OCI-LY7 (cell line): ENCODE measurements at regions not wholly inside any gene's neighbourhood (a gene's known extent, or its start where the extent isn't known, plus 50 kb on each side); places are given as distances from the start of the nearest gene placed in this dataset.

Experiments used
- BruUV-seq: library from RNA; stranded (reverse); fragments of 400-500 nt; replicated peaks from 2 replicates; lab custom pipeline; 2021; lab: Mats Ljungman, UMichigan
- CTCF ChIA-PET: fragments of 300-600 bp; sonication (Branson Sonifier 250); formaldehyde crosslinking; loops from one replicate; lab custom pipeline; 2022; ENCODE audit warnings: antibody characterized with exemption; ENCODE audit not compliant: unreplicated experiment; lab: Charles Lee
- POLR2A ChIA-PET: fragments of 300-600 bp; sonication (Branson Sonifier 250); formaldehyde crosslinking; loops from one replicate; lab custom pipeline; 2022; ENCODE audit warnings: antibody characterized with exemption; lab: Charles Lee
- DNase-seq: peaks from one replicate; pipeline ENCODE4 v3.0.0-alpha.2; 2015; ENCODE audit warnings: low spot score
- H2AFZ ChIP-seq: fragments of 200-600 bp; sonication (generic), shearing (Covaris generic); 2 replicates; pipeline ENCODE4 v1.6.1; 2014; ENCODE audit warnings: mild to moderate bottlenecking, antibody characterized with exemption, low read length, moderate library complexity
- H3K27ac ChIP-seq: fragments of 200-600 bp; sonication (generic); 2 replicates; pipeline ENCODE4 v1.5.1; 2014; ENCODE audit warnings: mixed run types, low read depth, mild to moderate bottlenecking, moderate library complexity, low read length, inconsistent platforms; ENCODE audit not compliant: poor library complexity, severe bottlenecking
- H3K36me3 ChIP-seq: fragments of 200-600 bp; sonication (generic); 2 replicates; pipeline ENCODE4 v1.6.1; 2014; ENCODE audit warnings: mild to moderate bottlenecking, antibody characterized with exemption, low read length, moderate library complexity, mixed read lengths; ENCODE audit not compliant: insufficient read depth
- H3K4me1 ChIP-seq: fragments of 200-600 bp; sonication (generic); 2 replicates; pipeline ENCODE4 v1.5.1; 2014; ENCODE audit warnings: mild to moderate bottlenecking, low read length; ENCODE audit not compliant: insufficient read depth, poor library complexity, severe bottlenecking
- H3K4me2 ChIP-seq: fragments of 200-600 bp; sonication (generic); 2 replicates; pipeline ENCODE4 v1.6.1; 2014; ENCODE audit warnings: mild to moderate bottlenecking, low read length
- H3K4me3 ChIP-seq: fragments of 200-600 bp; sonication (generic); 2 replicates; pipeline ENCODE4 v1.5.1; 2014; ENCODE audit warnings: mild to moderate bottlenecking, low read depth, low read length; ENCODE audit not compliant: poor library complexity, severe bottlenecking
- H3K79me2 ChIP-seq: fragments of 200-600 bp; sonication (generic); 2 replicates; pipeline ENCODE4 v1.6.1; 2016; ENCODE audit warnings: low read depth, mild to moderate bottlenecking, low read length, moderate library complexity, mixed read lengths; ENCODE audit not compliant: insufficient read depth
- H3K9me2 ChIP-seq: fragments of 200-600 bp; sonication (generic); 2 replicates; pipeline ENCODE4 v1.6.1; 2016; ENCODE audit warnings: mild to moderate bottlenecking, low read length, mixed read lengths; ENCODE audit not compliant: insufficient read depth
- H3K9me3 ChIP-seq: fragments of 200-600 bp; sonication (generic); 2 replicates; pipeline ENCODE4 v1.6.1; 2014; ENCODE audit warnings: mild to moderate bottlenecking, mixed run types, low read length, mixed read lengths
- H4K20me1 ChIP-seq: fragments of 200-600 bp; sonication (generic); 2 replicates; pipeline ENCODE4 v1.6.1; 2014; ENCODE audit warnings: mild to moderate bottlenecking, antibody characterized with exemption, low read length, moderate library complexity, mixed read lengths; ENCODE audit not compliant: insufficient read depth
- CTCF ChIP-seq: fragments of 200-600 bp; sonication (generic); conservative IDR thresholded peaks from 2 replicates; pipeline ENCODE4 v1.5.1; 2014; ENCODE audit warnings: mild to moderate bottlenecking, antibody characterized with exemption, low read length, moderate library complexity, mixed read lengths
- EZH2phosphoT487 ChIP-seq: fragments of 200-600 bp; sonication (generic); IDR thresholded peaks from 2 replicates; pipeline ENCODE4 v1.6.1; 2018; ENCODE audit warnings: low read depth, borderline replicate concordance, mild to moderate bottlenecking, mixed run types, antibody characterized with exemption, low read length, moderate library complexity, mixed read lengths
- intact Hi-C: fragments of 100-400 bp; cut with micrococcal nuclease; formaldehyde crosslinking; loops from one replicate; pipeline ENCODE4 v1.10.0; 2022; ENCODE audit not compliant: unreplicated experiment

- no peak for DNase-seq
Observed at GRCh38 chr3:157956176-157956575, 150.0 kb downstream of the SHOX2 start.

GRCh38 chr3:157953565-157953964, 152.7 kb downstream of the SHOX2 start:
- Histone ChIP-seq H3K4me2 (no peak overlapping the region), H3K9me2 (no peaks in the 10 kb centered on the region), H4K20me1 (no peaks in the 10 kb centered on the region), H2AFZ (no peak overlapping the region), H3K27ac (no peak overlapping the region), H3K4me1 (no peaks in the 10 kb centered on the region), H3K4me3 (no peak overlapping the region), H3K9me3 (no peaks in the 10 kb centered on the region), H3K36me3 (no peaks in the 10 kb centered on the region), H3K79me2 (no peaks in the 10 kb centered on the region)
- no peak for DNase-seq
- no TSS peak for BruUV-seq
- POLR2A ChIA-PET = interaction anchor here (0.9 kb wide), 1 partner anchor 587 kb away, joined by 3 read pairs; no protein-coding TSS in a partner anchor
- intact Hi-C loops = no loop called here
- TF ChIP-seq EZH2phosphoT487 (no peak), CTCF (no peak)
- CTCF ChIA-PET = interaction anchor here (0.6 kb wide), 1 partner anchor 20 kb away, joined by 4 read pairs; no protein-coding TSS in a partner anchor

More at GRCh38 chr3:157956176-157956575, 150.0 kb downstream of the SHOX2 start:
- no peaks in the 10 kb centered on the region for H3K36me3 ChIP-seq
- ChIA-PET CTCF (no interaction called here), POLR2A (interaction anchor here (1.2 kb wide), 1 partner anchor 9 kb away, joined by 3 read pairs; no protein-coding TSS in a partner anchor)
- no peaks in the 10 kb centered on the region for H3K9me3 ChIP-seq
- no peaks in the 10 kb centered on the region for H3K9me2 ChIP-seq
- no peak overlapping the region for H2AFZ ChIP-seq
- H3K79me2 ChIP-seq = no peaks in the 10 kb centered on the region
- H3K4me1 ChIP-seq = no peaks in the 10 kb centered on the region
- no peaks in the 10 kb centered on the region for H4K20me1 ChIP-seq
- intact Hi-C loops = no loop called here
- H3K4me2 ChIP-seq = no peak overlapping the region
- TF ChIP-seq CTCF = no peak
- TF ChIP-seq EZH2phosphoT487 = no peak
- H3K4me3 ChIP-seq = no peak overlapping the region
- BruUV-seq = no TSS peak
- no peak overlapping the region for H3K27ac ChIP-seq

GRCh38 chr3:157948605-157949383, 157.4 kb downstream of the SHOX2 start:
- no peak for DNase-seq
- Histone ChIP-seq H3K9me3 (no peaks in the 10 kb centered on the region), H4K20me1 (no peaks in the 10 kb centered on the region), H3K36me3 (no peaks in the 10 kb centered on the region), H3K4me1 (no peaks in the 10 kb centered on the region), H2AFZ (no peak overlapping the region), H3K79me2 (no peaks in the 10 kb centered on the region), H3K9me2 (no peaks in the 10 kb centered on the region), H3K4me2 (no peak overlapping the region), H3K4me3 (no peak overlapping the region), H3K27ac (no peak overlapping the region)
- CTCF ChIA-PET = interaction anchor here (0.6 kb wide), 1 partner anchor 1301 kb away, joined by 4 read pairs; no protein-coding TSS in a partner anchor
- intact Hi-C loops = no loop called here
- no TSS peak for BruUV-seq
- POLR2A ChIA-PET = interaction anchor here (1.1 kb wide), 1 partner anchor 31 kb away, joined by 3 read pairs; no protein-coding TSS in a partner anchor
- TF ChIP-seq EZH2phosphoT487 (no peak), CTCF (no peak)
